CD4-positive, alpha-beta T cell treated with Interleukin-17A for 1 hour (primary cell): ENCODE measurements at regions not wholly inside any gene's neighbourhood (a gene's known extent, or its start where the extent isn't known, plus 50 kb on each side); places are given as distances from the start of the nearest gene placed in this dataset.
A peak's percentile ranks its signal among the peaks of the same experiment; 100 is the strongest.

Source experiments
- DNase-seq: peaks from one replicate; pipeline ENCODE4 v3.0.0-alpha.2; 2020

DNA sequence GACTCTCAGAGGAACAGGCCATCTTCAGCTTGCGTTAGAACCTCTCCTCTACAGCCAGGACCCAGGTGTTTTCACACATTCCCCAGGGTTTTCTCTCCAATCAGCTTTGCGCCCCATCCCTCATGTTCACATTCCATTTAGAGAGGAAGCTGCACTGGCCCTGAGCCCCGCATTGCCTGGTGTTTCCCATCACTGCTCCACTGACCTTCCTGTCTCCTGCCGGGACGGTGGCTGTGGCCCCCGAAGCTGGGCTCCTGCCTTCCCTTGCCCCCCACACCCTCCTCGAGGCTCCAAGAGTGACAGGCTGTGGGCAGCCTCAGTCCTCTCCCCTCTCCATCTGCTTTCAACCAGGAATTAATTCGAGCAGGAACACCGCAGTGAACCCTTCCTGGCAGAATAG lies 357.3 kb downstream of the THBS2 start:
- no peak for DNase-seq

DNA sequence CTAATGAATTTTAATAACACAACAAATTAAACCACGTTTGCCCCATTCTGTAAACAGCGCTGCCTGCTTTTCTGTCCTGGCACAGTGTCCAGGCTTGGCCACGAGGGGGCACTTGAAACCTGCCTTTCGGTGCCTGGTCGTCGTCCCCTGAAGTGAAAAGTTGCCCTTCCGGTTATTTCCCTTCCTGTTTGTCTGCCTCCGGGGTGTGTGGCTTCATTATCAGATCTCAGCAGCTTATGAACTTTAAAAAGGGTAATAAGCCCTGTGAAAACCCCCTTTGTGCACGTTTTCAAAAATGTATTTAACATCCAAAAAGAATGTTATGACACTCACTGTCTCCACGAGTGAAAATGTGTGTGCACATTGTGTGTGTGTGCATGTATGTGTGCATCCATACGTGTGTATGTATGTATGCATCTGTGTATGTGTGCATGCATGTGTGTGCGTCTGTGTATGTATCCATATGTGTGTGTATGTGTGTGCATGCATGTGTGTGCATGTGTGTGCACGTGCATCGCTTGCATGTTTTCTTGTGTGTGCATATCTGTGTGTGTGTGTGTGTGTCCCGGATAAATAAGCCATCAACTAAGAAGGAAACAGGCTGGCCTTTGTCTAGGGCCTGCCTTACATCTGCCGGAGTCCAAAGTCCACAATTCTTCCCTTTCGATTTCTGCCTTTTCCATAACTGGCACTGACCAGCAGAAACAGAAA lies 358.4 kb downstream of the THBS2 start:
- peak; percentile 81 for DNase-seq

DNA sequence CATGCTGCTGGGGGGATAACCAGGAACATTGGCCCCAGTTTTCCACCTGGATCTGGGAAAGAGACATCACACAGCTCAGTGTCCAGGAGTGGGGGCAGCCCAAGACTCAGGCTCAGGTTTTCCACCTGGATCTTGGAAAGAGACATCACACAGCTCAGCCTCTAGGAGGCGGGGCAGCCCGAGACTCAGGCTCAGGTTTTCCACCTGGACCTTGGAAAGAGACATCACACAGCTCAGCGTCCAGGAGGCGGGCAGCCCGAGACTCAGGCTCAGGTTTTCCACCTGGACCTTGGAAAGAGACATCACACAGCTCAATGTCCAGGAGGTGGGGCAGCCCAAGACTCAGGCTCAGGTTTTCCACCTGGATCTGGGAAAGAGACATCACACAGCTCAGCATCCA lies 361.6 kb downstream of the THBS2 start:
- no peak for DNase-seq

DNA sequence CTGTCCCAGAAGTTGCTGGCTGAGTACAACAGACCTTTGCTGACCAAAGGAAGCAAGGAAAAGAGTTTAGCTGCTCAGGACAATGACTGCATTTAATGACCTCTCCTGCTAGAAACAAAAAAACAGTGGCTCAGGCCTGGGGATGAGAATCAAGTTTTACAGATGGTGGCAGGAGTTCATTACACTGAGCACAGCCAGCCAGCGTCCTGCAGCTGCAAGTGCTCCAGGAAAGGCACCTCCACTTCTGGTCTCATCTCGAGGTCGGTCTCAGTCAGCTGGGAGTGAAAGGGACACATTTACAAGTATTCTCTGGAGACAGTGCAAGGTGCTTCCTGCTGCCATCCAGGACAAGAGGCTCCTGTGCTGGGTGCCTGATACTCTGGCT lies 362.7 kb downstream of the THBS2 start:
- no peak for DNase-seq

DNA sequence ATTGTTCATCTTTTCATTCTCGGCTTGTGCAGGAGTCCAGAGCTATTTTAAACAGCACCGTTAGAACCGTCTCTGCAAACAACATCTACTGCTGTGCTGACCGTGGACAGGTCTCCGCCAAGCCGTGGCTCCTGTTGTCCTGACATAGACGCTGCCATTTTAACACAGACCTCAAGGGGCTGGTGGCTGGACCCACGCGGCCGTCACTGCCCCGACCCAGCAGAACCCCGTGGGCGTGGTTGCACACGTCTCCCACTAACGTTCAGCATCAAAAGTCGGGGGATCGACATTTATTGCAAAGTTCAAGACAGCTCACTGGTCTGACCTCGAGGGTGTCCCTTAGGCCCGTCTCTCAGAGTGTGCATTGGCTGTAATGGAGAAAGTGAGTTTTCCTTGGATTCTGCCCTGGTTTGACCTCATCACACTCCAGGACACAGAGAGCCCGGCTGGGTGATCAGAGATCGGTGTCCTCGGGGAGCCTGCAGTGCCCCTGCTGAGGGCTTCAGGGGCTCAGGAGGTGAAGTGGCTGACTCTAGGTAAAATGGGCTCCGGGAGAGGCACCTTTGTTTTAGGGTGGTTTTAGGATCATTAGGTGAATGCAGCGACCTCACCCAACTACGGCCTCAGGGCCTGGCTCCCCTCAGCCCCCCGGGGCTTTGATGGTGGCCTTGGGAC lies 363.2 kb downstream of the THBS2 start:
- DNase-seq: no peak

DNA sequence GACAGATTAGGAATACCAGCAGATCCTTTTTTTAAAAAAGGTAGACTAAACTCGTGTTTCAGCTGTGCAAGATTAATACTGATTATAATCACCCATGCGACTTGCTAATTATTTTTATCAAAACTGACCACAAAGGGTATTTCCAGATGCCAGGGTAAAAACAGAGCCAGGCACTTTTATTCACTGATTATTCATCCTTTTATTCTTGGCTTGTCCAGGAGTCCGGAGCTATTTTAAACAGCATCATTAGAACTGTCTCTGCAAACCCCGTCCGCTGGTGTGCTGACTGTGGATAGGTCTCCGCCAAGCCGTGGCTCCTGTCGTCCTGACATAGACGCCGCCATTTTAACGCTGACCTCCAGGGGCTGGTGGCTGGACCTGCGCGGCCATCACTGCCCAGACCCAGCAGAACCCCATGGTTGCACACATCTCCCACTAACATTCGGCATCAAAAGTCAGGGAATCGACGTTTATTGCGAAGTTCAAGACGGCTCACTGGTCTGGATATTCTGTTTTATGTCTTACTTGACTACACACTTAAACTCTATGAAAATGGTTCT lies 364.8 kb downstream of the THBS2 start:
- no peak for DNase-seq

DNA sequence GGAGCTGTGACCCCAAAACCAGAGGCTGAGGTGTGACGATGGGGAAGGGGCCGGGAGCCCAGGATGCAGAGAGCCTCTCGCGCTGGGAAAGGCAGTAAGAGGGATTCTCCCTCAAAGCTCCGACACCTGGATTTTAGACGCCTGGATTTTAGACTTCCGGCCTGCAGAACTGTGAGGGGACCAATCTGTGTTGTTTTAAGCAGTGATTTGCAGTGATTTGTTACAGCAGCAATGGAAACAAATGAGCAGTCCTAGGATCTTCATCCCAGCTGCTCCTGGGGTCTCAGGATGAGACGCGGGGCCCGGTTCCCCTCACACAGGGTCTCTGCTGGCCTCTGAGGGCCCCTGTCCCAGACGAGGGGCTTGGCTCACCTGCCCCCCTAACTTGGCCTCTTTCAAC lies 365.5 kb downstream of the THBS2 start:
- DNase-seq: no peak

DNA sequence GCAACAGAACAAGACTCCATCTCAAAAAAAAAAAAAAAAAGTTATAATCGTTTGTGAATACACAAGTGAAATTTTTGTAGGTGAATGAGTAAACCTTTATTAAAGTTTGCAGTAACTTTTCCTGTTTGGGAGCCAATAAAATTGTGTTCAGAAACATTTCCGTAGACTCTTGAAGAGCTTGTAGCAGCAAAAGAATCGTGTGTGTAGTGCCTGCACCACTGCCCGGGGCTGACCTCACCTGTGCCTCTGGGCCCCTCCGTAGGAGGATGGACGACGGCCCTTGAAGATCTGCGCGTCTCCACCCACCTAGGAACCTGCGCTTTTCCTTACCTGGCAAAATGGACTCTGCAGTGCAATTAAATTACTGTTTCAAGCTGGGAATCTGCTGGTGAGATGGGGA lies 366.0 kb downstream of the THBS2 start:
- no peak for DNase-seq

DNA sequence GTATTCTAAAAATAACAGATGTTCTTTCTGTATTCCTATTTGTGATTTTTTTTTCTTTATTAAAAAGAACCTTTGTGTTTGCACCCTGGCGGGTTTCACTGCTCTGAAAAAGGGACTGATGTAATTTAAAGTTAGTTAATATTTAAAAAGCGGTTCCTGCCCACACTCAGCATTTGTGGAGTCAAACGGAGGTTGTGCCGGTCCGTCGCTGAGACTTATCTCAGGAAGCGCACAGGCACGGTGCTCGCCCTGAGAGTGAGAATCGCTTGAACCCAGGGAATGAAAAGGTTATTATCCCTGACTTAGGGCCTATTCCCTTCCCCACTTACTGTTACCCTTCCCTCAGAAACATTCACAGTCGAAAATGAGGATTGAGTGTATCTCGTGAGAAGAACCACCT lies 366.7 kb downstream of the THBS2 start:
- DNase-seq: no peak

DNA sequence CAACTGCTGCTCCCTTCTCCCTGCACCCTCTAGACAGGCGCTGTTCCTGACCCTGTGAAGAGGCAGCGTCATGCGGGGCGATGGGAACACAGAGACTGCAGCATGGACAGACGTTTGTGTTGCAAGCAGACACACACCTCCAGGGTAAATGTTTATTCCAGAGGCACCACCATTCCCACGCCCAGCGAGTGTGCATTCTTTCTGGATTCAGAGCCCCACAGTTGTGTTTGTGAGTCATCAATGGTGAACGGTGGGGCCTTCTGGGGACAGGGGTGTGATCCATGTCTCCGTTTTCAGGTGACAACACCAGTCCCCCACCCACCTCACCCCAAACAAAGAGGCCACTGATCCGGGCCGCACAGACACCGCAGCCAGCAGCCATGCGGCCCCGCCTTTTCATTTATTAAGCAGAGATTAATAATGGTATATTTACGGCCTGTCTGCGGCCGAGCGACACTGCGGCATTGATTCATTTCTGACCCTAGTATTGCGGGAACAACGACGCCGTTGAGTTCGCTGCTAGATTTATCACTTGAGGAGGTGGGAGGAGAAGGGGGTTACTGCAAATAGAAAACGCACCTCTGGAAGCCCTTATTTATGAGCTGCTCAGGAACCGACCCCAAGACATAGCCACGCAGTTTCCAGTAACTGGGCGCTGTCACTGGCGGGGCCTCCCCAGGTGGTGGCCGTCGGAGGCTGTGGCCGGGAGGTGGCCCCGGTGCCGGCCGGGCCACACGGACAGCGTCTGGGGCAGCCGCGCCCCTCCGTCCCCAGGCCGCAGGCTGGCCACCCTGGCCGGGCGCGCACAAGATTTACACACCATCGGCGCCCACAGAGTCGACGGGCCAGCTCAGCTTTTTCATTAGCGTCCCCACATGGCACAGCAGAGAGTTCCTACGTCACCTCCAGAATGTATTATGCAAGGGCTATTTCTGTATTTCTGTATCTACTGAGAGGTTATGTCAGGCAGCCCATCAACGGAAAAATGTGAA lies 367.6 kb downstream of the THBS2 start:
- DNase-seq: no peak

DNA sequence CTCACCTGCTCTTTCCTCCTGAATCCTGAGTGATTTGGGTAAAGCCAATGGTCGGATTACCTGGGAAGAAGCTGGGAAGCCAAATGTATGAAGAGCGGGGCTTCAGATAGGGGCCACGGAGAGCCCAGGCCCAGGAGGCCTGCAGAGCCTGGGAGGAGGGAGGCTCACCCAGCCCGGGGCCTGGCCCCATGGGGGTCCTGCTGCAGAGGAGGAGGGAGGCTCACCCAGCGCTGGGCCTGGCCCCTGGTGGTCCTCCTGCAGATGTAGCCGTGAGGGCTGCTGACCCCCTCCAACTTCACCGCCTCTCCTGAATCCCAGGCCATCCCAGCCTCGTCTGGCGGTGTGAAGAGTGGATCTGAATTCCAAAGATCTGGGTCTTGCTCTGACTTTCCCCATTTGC lies 368.4 kb downstream of the THBS2 start:
- DNase-seq: no peak

DNA sequence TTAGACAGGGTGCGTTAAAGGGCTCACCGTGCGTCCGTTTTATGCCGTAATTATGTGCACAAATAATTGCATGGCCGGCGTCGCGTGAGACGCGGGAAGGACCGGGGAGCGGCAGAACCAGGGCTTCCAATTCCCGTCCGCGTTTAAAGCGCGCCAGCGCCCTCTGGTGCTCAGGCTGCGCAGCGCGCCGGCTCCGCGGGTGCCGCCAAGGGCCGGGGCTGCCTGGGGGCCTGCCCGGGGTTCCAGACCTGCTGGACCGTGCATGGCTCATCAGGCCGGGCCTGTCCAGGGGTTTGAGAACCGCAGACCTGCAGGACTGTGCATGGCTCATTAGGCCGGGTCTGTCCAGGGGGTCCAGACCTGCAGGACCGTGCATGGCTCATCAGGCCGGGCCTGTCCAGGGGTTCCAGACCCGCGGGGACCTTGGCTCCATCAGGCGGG lies 369.0 kb downstream of the THBS2 start:
- peak; percentile 77 for DNase-seq

DNA sequence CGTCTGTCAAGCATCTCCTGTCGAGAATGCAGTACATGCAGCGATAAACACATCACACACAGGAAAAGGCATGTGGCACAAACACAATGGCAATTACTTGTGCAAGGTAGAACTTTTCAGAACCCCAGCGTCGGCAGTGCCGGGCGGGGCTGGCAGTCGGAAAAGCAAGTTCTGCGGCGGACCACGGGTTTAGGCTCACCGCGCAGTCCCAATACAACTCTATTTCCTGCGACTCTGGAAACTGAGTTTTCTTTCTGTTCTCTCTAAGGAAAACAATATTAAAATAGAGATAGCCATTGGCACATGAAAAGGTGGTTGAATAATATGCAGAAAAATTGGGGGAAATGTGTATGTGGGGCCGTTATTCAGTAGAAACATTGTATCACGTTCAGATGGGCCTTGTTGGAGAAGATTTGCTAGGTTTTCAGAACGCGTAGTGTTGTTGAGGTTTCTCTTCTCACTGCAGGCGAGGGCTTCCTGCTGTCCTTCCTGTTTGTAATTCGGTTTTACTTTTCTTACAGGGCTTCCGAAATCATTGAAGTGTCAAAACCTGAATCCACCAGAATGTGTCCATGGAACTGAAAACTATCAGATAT lies 369.5 kb downstream of the THBS2 start:
- DNase-seq: peak; percentile 3

DNA sequence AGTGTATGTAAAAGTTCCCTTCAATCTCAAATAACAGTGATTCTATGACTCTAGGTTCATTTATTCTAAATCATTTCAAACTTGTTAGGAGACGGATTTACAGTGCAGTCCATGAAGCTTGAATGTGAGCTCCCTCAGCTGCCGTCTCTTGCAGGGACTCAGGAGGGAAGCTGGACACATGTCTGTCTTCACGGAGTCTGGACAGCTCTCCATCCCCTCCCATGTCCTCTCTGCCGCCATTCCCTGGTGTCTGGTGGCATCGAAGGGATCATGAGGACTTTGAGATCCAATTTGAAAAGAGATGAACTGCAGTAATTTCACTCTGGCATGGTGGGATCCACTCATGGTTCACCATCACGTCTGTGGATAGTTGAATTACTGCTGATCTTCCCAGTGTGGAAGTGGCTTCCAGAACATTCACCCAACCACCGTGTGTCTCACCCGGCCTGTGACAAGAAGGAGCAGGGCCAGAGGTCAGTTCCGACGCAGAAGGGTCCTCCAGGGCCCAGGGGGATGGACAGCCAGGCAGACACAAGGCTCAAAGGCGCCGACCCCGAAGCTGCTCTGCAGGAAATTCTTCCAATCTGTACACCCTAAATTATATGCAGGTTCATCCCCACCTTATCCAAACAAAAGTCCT lies 370.1 kb downstream of the THBS2 start:
- DNase-seq: no peak

DNA sequence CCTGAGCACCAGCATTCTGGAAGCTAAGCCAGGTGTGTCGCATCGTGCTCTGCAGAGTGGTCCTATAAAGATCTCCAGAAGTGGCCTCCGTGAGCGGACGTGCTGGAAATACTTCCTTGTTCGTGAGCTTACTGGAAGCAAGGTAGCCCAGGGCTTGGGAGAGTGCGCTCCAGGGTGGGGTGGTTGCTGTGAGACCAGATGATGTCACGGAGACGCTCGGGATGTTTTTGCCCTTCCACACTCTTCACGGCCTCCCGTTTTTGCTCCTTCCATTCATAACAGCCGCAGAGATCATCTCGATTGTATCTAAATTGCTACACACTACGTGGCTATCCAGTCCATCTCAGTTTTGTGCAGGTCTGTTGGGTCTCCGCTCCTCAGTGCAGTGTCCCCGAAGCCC lies 373.4 kb downstream of the THBS2 start:
- DNase-seq: no peak

DNA sequence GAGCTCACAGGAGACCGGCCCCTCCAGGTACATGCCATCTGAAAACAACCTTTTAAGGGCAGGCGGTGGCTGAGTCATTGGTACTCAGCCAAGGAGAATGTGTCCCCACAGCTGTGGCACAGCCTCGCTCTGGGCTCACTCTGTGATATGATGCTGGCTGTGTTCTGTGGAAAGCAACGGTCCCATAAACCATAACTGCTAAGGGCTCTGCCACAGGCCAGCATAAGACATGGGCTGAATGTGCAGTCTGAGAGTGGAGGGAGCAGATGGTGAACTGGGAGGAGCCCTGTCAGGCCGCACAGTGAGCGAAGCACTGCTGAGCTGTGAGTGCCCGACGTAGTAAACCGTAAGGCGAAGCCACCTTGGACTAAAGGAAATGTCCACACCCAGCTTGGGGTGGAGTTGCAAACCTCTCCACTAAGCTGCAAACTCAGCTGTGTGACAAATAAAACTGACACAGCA lies 375.8 kb downstream of the THBS2 start:
- DNase-seq: peak; percentile 32

DNA sequence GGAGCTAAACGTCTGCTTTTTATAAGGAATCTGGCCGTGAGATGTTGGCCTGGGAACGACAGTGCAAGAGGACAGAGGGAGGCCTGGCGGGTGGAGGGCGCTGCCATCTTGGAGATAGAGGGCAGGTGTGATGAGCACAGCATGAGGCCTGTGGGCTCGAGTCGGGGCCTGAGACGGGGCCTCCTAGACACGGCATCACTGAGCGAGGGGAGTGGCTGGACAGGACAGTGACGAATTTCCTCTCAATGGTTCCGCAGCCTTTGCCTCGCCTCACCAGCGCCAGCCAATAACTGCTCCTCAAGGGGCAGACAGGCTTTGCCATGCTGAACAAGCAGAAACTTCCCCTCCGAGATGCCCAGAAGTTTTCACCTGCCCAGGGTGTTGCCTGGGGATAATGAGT lies 376.7 kb downstream of the THBS2 start:
- DNase-seq: no peak

DNA sequence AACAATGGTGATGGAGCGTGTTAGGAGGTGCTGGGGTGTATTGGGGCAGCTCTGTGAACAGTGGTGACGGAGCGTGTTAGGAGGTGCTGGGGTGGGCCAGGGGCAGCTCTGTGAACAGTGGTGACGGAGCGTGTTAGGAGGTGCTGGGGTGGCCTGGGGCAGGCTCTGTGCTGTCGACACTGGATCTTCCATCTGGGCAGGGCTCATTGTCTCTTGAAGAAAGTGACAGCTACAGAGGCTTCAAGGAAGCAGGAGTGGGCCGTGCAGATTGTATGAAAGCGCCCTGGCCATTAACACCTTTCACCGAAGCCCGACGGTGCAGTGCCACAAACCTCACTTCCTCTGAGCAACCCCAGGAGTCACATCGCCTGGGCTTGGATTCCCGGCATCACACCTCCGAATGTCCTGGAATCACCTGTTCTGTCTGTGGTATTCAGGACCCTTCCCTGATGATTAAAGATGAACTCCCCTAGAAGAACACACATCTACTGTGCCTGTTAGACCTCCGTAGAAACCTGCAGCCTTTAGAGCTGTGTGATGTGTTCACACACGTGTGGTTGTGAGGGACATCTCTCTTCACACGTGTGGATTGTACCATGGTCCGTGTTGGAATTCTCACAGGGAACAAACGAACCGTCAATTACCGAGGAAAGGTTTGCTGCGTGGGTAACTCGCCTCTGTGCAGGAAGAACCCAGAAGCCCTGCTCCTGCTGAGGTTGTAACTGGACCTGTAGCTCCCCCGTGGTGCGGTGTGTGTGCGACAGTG lies 377.7 kb downstream of the THBS2 start:
- DNase-seq: no peak

DNA sequence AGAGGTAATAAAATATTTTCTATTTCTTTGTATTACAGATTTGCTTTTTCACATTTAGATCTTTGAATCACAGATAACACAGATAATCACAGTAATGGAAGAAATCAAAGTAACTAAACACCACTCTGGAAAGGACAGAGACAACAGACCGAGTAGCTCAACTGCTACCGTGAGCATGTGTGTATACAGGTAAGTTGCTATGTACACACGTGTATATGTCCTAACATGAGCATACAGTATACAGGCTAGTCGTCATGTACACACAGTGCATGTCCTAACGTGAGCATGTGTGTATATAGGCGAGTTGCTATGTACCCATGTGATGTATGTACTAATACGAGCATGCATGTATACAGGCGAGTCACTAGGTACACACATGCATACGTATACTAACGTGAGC lies 379.0 kb downstream of the THBS2 start:
- DNase-seq: no peak

DNA sequence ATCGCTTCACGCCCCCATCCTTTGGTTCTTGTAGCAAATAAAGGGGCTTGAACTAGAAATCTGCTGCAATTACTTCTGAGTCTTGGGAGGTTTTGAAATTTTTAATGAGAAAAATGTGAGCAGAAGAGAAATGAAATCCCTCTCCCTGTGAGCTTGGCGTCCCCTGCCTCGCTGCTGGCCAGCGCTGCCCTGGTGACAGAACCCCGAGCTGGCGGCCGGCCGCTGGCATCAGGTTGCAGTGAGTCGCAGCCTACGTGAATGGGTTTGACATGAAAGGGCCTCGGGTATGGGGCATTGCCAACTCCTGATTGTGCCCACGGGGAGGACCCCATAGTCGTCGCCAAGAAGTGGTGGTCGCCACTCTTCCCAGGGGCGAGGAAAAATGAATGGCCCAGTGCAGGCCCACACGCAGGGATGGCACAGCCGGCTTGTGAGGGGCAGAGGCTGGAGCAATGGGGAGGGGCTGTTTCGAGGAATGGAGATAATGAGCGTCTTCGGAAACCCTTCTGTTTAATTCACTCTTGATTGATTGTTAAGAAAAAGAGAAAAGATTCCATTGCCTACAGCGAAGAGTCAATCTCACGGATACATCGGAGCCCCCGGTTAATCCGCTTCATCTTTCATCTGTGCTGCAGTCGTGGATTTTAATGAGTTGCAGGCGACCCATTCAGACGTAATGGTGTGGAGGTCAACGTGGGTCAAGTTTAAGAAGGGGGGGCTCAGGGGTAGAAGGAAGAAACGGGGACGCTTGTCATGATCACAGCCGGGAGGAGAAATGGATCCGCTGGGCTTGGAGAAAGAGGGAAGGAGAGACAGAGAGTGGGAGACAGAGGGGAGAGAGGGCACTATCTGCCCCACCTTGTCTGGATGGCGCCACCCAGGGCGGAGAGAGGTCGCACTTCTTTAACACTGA lies 380.1 kb downstream of the THBS2 start:
- no peak for DNase-seq
